GM23338 (cell line): ENCODE measurements at regions not wholly inside any gene's neighbourhood (a gene's known extent, or its start where the extent isn't known, plus 50 kb on each side); places are given as distances from the start of the nearest gene placed in this dataset.
A peak's percentile ranks its signal among the peaks of the same experiment; 100 is the strongest.

Source experiments
- ATAC-seq: fragments of 200-7000 bp; cut with Tn5 transposase; 3 replicates; pipeline ENCODE4 v1.9.1; 2020
- DNase-seq: peaks from one replicate; pipeline ENCODE4 v3.0.0-alpha.2; 2015; ENCODE audit warnings: low spot score
- H2AFZ ChIP-seq: fragments of 200-600 bp; sonication (generic); 2 replicates; pipeline ENCODE4 v1.8.0; 2016; ENCODE audit warnings: antibody characterized with exemption, mild to moderate bottlenecking, moderate library complexity
- H3F3A ChIP-seq: fragments of 200-600 bp; sonication (generic); replicated peaks from 2 replicates; pipeline ENCODE4 v1.8.0; 2017; ENCODE audit warnings: antibody characterized with exemption, mixed run types, low read depth
- H3K27ac ChIP-seq: fragments of 200-600 bp; sonication (generic); 2 replicates; pipeline ENCODE4 v1.6.1; 2016; ENCODE audit warnings: low read depth
- H3K27me3 ChIP-seq: fragments of 200-600 bp; sonication (generic); 2 replicates; pipeline ENCODE4 v1.8.0; 2016; ENCODE audit warnings: mild to moderate bottlenecking, mixed run types, moderate library complexity; ENCODE audit not compliant: insufficient read depth
- H3K36me3 ChIP-seq: fragments of 200-600 bp; sonication (generic); 2 replicates; pipeline ENCODE4 v1.8.0; 2016; ENCODE audit warnings: mild to moderate bottlenecking; ENCODE audit not compliant: insufficient read depth
- H3K4me1 ChIP-seq: fragments of 200-600 bp; sonication (generic); 2 replicates; pipeline ENCODE4 v1.8.0; 2016; ENCODE audit warnings: mild to moderate bottlenecking, moderate library complexity; ENCODE audit not compliant: insufficient read depth
- H3K4me2 ChIP-seq: fragments of 200-600 bp; sonication (generic); 2 replicates; pipeline ENCODE4 v1.7.1; 2017; ENCODE audit warnings: mixed run types
- H3K4me3 ChIP-seq: fragments of 200-600 bp; sonication (generic); 2 replicates; pipeline ENCODE4 v1.6.1; 2016; ENCODE audit warnings: mixed run types
- H3K79me2 ChIP-seq: fragments of 200-600 bp; sonication (generic); replicated peaks from 2 replicates; pipeline ENCODE4 v1.8.0; 2017; ENCODE audit warnings: mild to moderate bottlenecking; ENCODE audit not compliant: insufficient read depth
- H3K9me2 ChIP-seq: fragments of 200-600 bp; sonication (generic); 2 replicates; pipeline ENCODE4 v1.8.0; 2017; ENCODE audit not compliant: insufficient read depth
- H4K20me1 ChIP-seq: fragments of 200-600 bp; sonication (generic); replicated peaks from 2 replicates; pipeline ENCODE4 v1.8.0; 2017; ENCODE audit warnings: mild to moderate bottlenecking; ENCODE audit not compliant: insufficient read depth
- H3K27ac Mint-ChIP-seq: 2 replicates; pipeline ENCODE4 v1.8.0; 2020; ENCODE audit warnings: inconsistent platforms, mild to moderate bottlenecking, moderate library complexity, mixed read lengths
- H3K27me3 Mint-ChIP-seq: 3 replicates; pipeline ENCODE4 v1.8.0; 2022; ENCODE audit warnings: low read depth, mild to moderate bottlenecking, moderate library complexity, mixed read lengths, inconsistent platforms; ENCODE audit not compliant: insufficient read depth, poor library complexity
- H3K36me3 Mint-ChIP-seq: 3 replicates; pipeline ENCODE4 v1.8.0; 2021; ENCODE audit warnings: low read depth, mild to moderate bottlenecking, inconsistent platforms, moderate library complexity, mixed read lengths
- H3K4me1 Mint-ChIP-seq: 3 replicates; pipeline ENCODE4 v1.8.0; 2020; ENCODE audit warnings: mild to moderate bottlenecking, inconsistent platforms, mixed read lengths
- H3K4me3 Mint-ChIP-seq: 3 replicates; pipeline ENCODE4 v1.8.0; 2021; ENCODE audit warnings: moderate library complexity, mild to moderate bottlenecking, inconsistent platforms, mixed read lengths
- H3K9me3 Mint-ChIP-seq: 3 replicates; pipeline ENCODE4 v1.8.0; 2020; ENCODE audit warnings: moderate library complexity, mild to moderate bottlenecking, inconsistent platforms, mixed read lengths
- CREB1 ChIP-seq: fragments of 250-450 bp; sonication (Bioruptor Pico); IDR thresholded peaks from 2 replicates; pipeline ENCODE4 v1.5.0; 2020; ENCODE audit warnings: low read depth, mild to moderate bottlenecking, moderate library complexity
- CTCF ChIP-seq, 2 experiments: fragments of 200-600 bp in 1 of 2; sonication (generic) in 1 of 2; conservative IDR thresholded peaks; 2 replicates each; pipeline versions ENCODE4 v1.5.1 to v1.6.1; 2016 to 2017; ENCODE audit warnings: antibody characterized with exemption in 2 of 2, low read depth in 2 of 2, mild to moderate bottlenecking in 2 of 2, moderate library complexity in 1 of 2
- ETS1 ChIP-seq: IDR thresholded peaks from 2 replicates; pipeline ENCODE4 v1.6.1; 2016; ENCODE audit warnings: antibody characterized with exemption
- EZH2 ChIP-seq: fragments of 200-600 bp; sonication (generic); IDR thresholded peaks from one replicate; pipeline ENCODE4 v1.8.0; 2017; ENCODE audit warnings: antibody characterized with exemption, mild to moderate bottlenecking, low read depth; ENCODE audit not compliant: unreplicated experiment
- EZH2phosphoT487 ChIP-seq: fragments of 200-600 bp; sonication (generic); IDR thresholded peaks from one replicate; pipeline ENCODE4 v1.8.1; 2018; ENCODE audit warnings: antibody characterized with exemption; ENCODE audit not compliant: unreplicated experiment
- JUNB ChIP-seq: IDR thresholded peaks from one replicate; pipeline ENCODE4 v1.6.1; 2016; ENCODE audit warnings: antibody characterized with exemption; ENCODE audit not compliant: unreplicated experiment
- NANOG ChIP-seq: IDR thresholded peaks from 2 replicates; pipeline ENCODE4 v1.6.1; 2016; ENCODE audit warnings: antibody characterized with exemption, borderline replicate concordance
- POLR2AphosphoS5 ChIP-seq: IDR thresholded peaks from 2 replicates; pipeline ENCODE4 v1.6.1; 2016; ENCODE audit warnings: antibody characterized with exemption, low read depth
- REST ChIP-seq: IDR thresholded peaks from one replicate; pipeline ENCODE4 v1.6.1; 2018; ENCODE audit warnings: antibody characterized with exemption; ENCODE audit not compliant: unreplicated experiment
- STAT1 ChIP-seq: IDR thresholded peaks from one replicate; pipeline ENCODE4 v1.6.1; 2016; ENCODE audit warnings: antibody characterized with exemption; ENCODE audit not compliant: unreplicated experiment
- ZNF114 ChIP-seq: fragments of 250-450 bp; sonication (Bioruptor Pico); IDR thresholded peaks from 2 replicates; pipeline ENCODE4 v1.5.0; 2020; ENCODE audit warnings: mild to moderate bottlenecking, moderate library complexity
- ZNF331 ChIP-seq: fragments of 250-450 bp; sonication (Bioruptor Pico); IDR thresholded peaks from 2 replicates; pipeline ENCODE4 v1.5.0; 2020; ENCODE audit warnings: low read depth, mild to moderate bottlenecking, moderate library complexity

GRCh38 chr4:181204109-181204508 is 1039.1 kb upstream of the TENM3 start:
- ATAC-seq: no peak
- H3F3A ChIP-seq: no peaks in the 10 kb centered on the region
- H3K79me2 ChIP-seq: no peaks in the 10 kb centered on the region

GRCh38 chr4:181213551-181213950 is 1029.7 kb upstream of the TENM3 start:
- no peaks in the 10 kb centered on the region for H3K79me2 ChIP-seq
- no peak for ATAC-seq
- TF ChIP-seq EZH2phosphoT487: no peak
- TF ChIP-seq STAT1: no peak
- no peak for TF ChIP-seq ZNF331
- no peak for TF ChIP-seq NANOG
- no peak for TF ChIP-seq ETS1
- TF ChIP-seq JUNB: no peak
- TF ChIP-seq REST: no peak
- no peak for TF ChIP-seq ZNF114 (CRISPR knock-in tag)
- no peak for TF ChIP-seq POLR2AphosphoS5
- no peak for TF ChIP-seq EZH2
- TF ChIP-seq CTCF (conservative IDR thresholded peaks at IDR 0.05; ENCODE audit: low read depth in 2 of 2): no peak

More at GRCh38 chr4:181204109-181204508, 1039.1 kb upstream of the TENM3 start:
- Mint-ChIP-seq H3K4me3 (no peak overlapping the region), H3K9me3 (no peaks in the 10 kb centered on the region), H3K36me3 (no peaks in the 10 kb centered on the region), H3K27me3 (peaks cover 3% of the 10 kb centered on the region), H3K4me1 (no peaks in the 10 kb centered on the region), H3K27ac (no peak overlapping the region)
- Histone ChIP-seq H3K27me3 (no peaks in the 10 kb centered on the region), H2AFZ (no peak overlapping the region), H4K20me1 (no peaks in the 10 kb centered on the region), H3K4me1 (no peaks in the 10 kb centered on the region), H3K4me3 (no peak overlapping the region), H3K9me2 (no peaks in the 10 kb centered on the region), H3K4me2 (no peak overlapping the region), H3K27ac (no peak overlapping the region), H3K36me3 (no peaks in the 10 kb centered on the region)
- DNase-seq: no peak
- TF ChIP-seq JUNB: no peak
- no peak for TF ChIP-seq NANOG
- no peak for TF ChIP-seq ZNF331
- no peak for TF ChIP-seq CTCF (conservative IDR thresholded peaks at IDR 0.05; ENCODE audit: low read depth in 2 of 2)
- no peak for TF ChIP-seq EZH2
- TF ChIP-seq CREB1 (CRISPR knock-in tag): no peak
- no peak for TF ChIP-seq ZNF114 (CRISPR knock-in tag)

More at GRCh38 chr4:181213551-181213950, 1029.7 kb upstream of the TENM3 start:
- DNase-seq: no peak
- no peak overlapping the region for H3K27ac ChIP-seq
- no peaks in the 10 kb centered on the region for H3K4me1 ChIP-seq
- no peaks in the 10 kb centered on the region for H3K36me3 ChIP-seq
- Mint-ChIP-seq H3K9me3 (no peaks in the 10 kb centered on the region; the same call in 2 of the 3 replicates), H3K27me3 (no peaks in the 10 kb centered on the region), H3K4me3 (no peak overlapping the region), H3K36me3 (no peaks in the 10 kb centered on the region), H3K4me1 (no peaks in the 10 kb centered on the region), H3K27ac (no peak overlapping the region)
- H2AFZ ChIP-seq: 0 out of 2 replicates have a peak overlapping the region, but pooled peaks have one; percentile 32
- no peaks in the 10 kb centered on the region for H3K27me3 ChIP-seq
- no peak overlapping the region for H3K4me3 ChIP-seq
- H3F3A ChIP-seq: no peaks in the 10 kb centered on the region
- H3K4me2 ChIP-seq: no peak overlapping the region
- no peaks in the 10 kb centered on the region for H3K9me2 ChIP-seq
- H4K20me1 ChIP-seq: no peaks in the 10 kb centered on the region
